Epithelial cell of esophagus (primary cell): ENCODE measurements at regions not wholly inside any gene's neighbourhood (a gene's known extent, or its start where the extent isn't known, plus 50 kb on each side); places are given as distances from the start of the nearest gene placed in this dataset.

Experiments used
- DNase-seq: peaks from one replicate; pipeline ENCODE4 v3.0.0; 2010; ENCODE audit warnings: low read depth
- H3K4me3 ChIP-seq: 2 replicates; pipeline ENCODE4 v1.5.1; 2011; ENCODE audit warnings: mild to moderate bottlenecking, low read length, control low read depth
- CTCF ChIP-seq: IDR thresholded peaks from 2 replicates; pipeline ENCODE4 v1.5.1; 2011; ENCODE audit warnings: low read depth, mild to moderate bottlenecking, low read length, control low read depth, inconsistent platforms; ENCODE audit not compliant: insufficient read depth; ENCODE audit errors: missing control alignments

GRCh38 chr1:11412141-11412540 lies 66.8 kb upstream of the DISP3 start:
- no peak overlapping the region for H3K4me3 ChIP-seq
- TF ChIP-seq CTCF: no peak
- DNase-seq: no peak

- H3K4me3 ChIP-seq: no peak overlapping the region
- TF ChIP-seq CTCF: no peak
- no peak for DNase-seq
These were observed 65.0 kb upstream of the DISP3 start for GRCh38 chr1:11413986-11414391.

- TF ChIP-seq CTCF: no peak
- DNase-seq: no peak
These were observed 63.9 kb upstream of the DISP3 start for GRCh38 chr1:11414926-11415538.

GRCh38 chr1:11417162-11417561 lies 61.8 kb upstream of the DISP3 start:
- no peak overlapping the region for H3K4me3 ChIP-seq
- no peak for DNase-seq
- no peak for TF ChIP-seq CTCF

More at GRCh38 chr1:11414926-11415538, 63.9 kb upstream of the DISP3 start:
- H3K4me3 ChIP-seq: no peak overlapping the region

- no peak for DNase-seq
- H3K4me3 ChIP-seq: no peak overlapping the region
- no peak for TF ChIP-seq CTCF
These were observed 60.9 kb upstream of the DISP3 start for GRCh38 chr1:11418056-11418455.

GRCh38 chr1:11421443-11421842 lies 57.5 kb upstream of the DISP3 start:
- H3K4me3 ChIP-seq: no peak overlapping the region
- TF ChIP-seq CTCF: no peak
- DNase-seq: no peak

- no peak for TF ChIP-seq CTCF
- H3K4me3 ChIP-seq: no peak overlapping the region
- no peak for DNase-seq
These were observed 56.3 kb upstream of the DISP3 start for GRCh38 chr1:11422686-11423085.
